EL (cell line): ENCODE measurements at regions not wholly inside any gene's neighbourhood (a gene's known extent, or its start where the extent isn't known, plus 50 kb on each side); places are given as distances from the start of the nearest gene placed in this dataset.
A peak's percentile ranks its signal among the peaks of the same experiment; 100 is the strongest.
"Not testable (repeated sequence)": the region's sequence is repeated elsewhere in the genome, so short reads cannot be mapped to it uniquely, and the experiment has no call there.

Source experiments
- DNase-seq: peaks from one replicate; pipeline ENCODE4 v3.0.0-alpha.2; 2016

- no peak for DNase-seq
These were observed 53.6 kb downstream of the APCS start for GRCh38 chr1:159641221-159641620.

- no peak for DNase-seq
These were observed 59.1 kb downstream of the APCS start for GRCh38 chr1:159646687-159647086.

GRCh38 chr1:159647616-159648015, 60.0 kb downstream of the APCS start:
- DNase-seq = peak; percentile 38

GRCh38 chr1:159652506-159652905, 61.9 kb downstream of the CRP start:
- DNase-seq = peak; percentile 29

- peak; percentile 66 for DNase-seq
These were observed 61.2 kb downstream of the CRP start for GRCh38 chr1:159653201-159653600.

GRCh38 chr1:159657477-159657876, 56.9 kb downstream of the CRP start:
- not testable (repeated sequence) for DNase-seq
